ENCODE measurements at regions not wholly inside any gene's neighbourhood (a gene's known extent, or its start where the extent isn't known, plus 50 kb on each side); places are given as distances from the start of the nearest gene placed in this dataset.

GRCh38 chr3:109713288-109713687 lies 375.9 kb upstream of the DPPA4 start:
- Histone ChIP-seq H3K9me3 (ENCODE audit: control insufficient read depth in 2 of 2, low read length in 2 of 2) (no peaks in the 10 kb centered on the region), H3K36me3 (ENCODE audit: control insufficient read depth in 2 of 2, insufficient read depth in 2 of 2, low read length in 2 of 2) (no peaks in the 10 kb centered on the region), H3K27me3 (ENCODE audit: control insufficient read depth in 1 of 2, insufficient read depth in 2 of 2, low read length in 2 of 2) (no peaks in the 10 kb centered on the region), H3K27ac (ENCODE audit: low read length) (no peak overlapping the region), H3K9ac (ENCODE audit: low read length in 2 of 2) (no peak overlapping the region), H3K4me3 (ENCODE audit: low read length in 2 of 2) (no peak overlapping the region), H3K4me1 (ENCODE audit: control insufficient read depth, insufficient read depth, low read length) (no peaks in the 10 kb centered on the region)

- no peak overlapping the region for H3K9ac ChIP-seq (ENCODE audit: low read length in 2 of 2)
- H3K36me3 ChIP-seq (ENCODE audit: control insufficient read depth in 2 of 2, insufficient read depth in 2 of 2, low read length in 2 of 2) = no peaks in the 10 kb centered on the region
- no peak overlapping the region for H3K27ac ChIP-seq (ENCODE audit: low read length)
- no peak overlapping the region for H3K4me3 ChIP-seq (ENCODE audit: low read length in 2 of 2)
- no peaks in the 10 kb centered on the region for H3K9me3 ChIP-seq (ENCODE audit: control insufficient read depth in 2 of 2, low read length in 2 of 2)
- H3K27me3 ChIP-seq (ENCODE audit: control insufficient read depth in 1 of 2, insufficient read depth in 2 of 2, low read length in 2 of 2) = no peaks in the 10 kb centered on the region
- no peaks in the 10 kb centered on the region for H3K4me1 ChIP-seq (ENCODE audit: control insufficient read depth, insufficient read depth, low read length)
Observed at GRCh38 chr3:109715707-109716106, 378.4 kb upstream of the DPPA4 start.

GRCh38 chr3:109718850-109719249 lies 381.5 kb upstream of the DPPA4 start:
- no peaks in the 10 kb centered on the region for H3K9me3 ChIP-seq (ENCODE audit: control insufficient read depth in 2 of 2, low read length in 2 of 2)
- H3K4me1 ChIP-seq (ENCODE audit: control insufficient read depth, insufficient read depth, low read length) = no peaks in the 10 kb centered on the region
- no peaks in the 10 kb centered on the region for H3K27me3 ChIP-seq (ENCODE audit: control insufficient read depth in 1 of 2, insufficient read depth in 2 of 2, low read length in 2 of 2)
- H3K27ac ChIP-seq (ENCODE audit: low read length) = no peak overlapping the region
- H3K4me3 ChIP-seq (ENCODE audit: low read length in 2 of 2) = no peak overlapping the region
- no peaks in the 10 kb centered on the region for H3K36me3 ChIP-seq (ENCODE audit: control insufficient read depth in 2 of 2, insufficient read depth in 2 of 2, low read length in 2 of 2)
- no peak overlapping the region for H3K9ac ChIP-seq (ENCODE audit: low read length in 2 of 2)

- H3K27ac ChIP-seq (ENCODE audit: low read length) = no peak overlapping the region
- H3K27me3 ChIP-seq (ENCODE audit: control insufficient read depth in 1 of 2, insufficient read depth in 2 of 2, low read length in 2 of 2) = no peaks in the 10 kb centered on the region
- no peak overlapping the region for H3K9ac ChIP-seq (ENCODE audit: low read length in 2 of 2)
- no peaks in the 10 kb centered on the region for H3K4me1 ChIP-seq (ENCODE audit: control insufficient read depth, insufficient read depth, low read length)
- no peaks in the 10 kb centered on the region for H3K36me3 ChIP-seq (ENCODE audit: control insufficient read depth in 2 of 2, insufficient read depth in 2 of 2, low read length in 2 of 2)
- no peak overlapping the region for H3K4me3 ChIP-seq (ENCODE audit: low read length in 2 of 2)
- no peaks in the 10 kb centered on the region for H3K9me3 ChIP-seq (ENCODE audit: control insufficient read depth in 2 of 2, low read length in 2 of 2)
Observed at GRCh38 chr3:109728861-109729494, 391.6 kb upstream of the DPPA4 start.

GRCh38 chr3:109731639-109732473 lies 394.5 kb upstream of the DPPA4 start:
- Histone ChIP-seq H3K36me3 (ENCODE audit: control insufficient read depth in 2 of 2, insufficient read depth in 2 of 2, low read length in 2 of 2) (no peaks in the 10 kb centered on the region), H3K27ac (ENCODE audit: low read length) (no peak overlapping the region), H3K9me3 (ENCODE audit: control insufficient read depth in 2 of 2, low read length in 2 of 2) (no peaks in the 10 kb centered on the region), H3K4me1 (ENCODE audit: control insufficient read depth, insufficient read depth, low read length) (no peaks in the 10 kb centered on the region), H3K4me3 (ENCODE audit: low read length in 2 of 2) (no peak overlapping the region), H3K9ac (ENCODE audit: low read length in 2 of 2) (no peak overlapping the region), H3K27me3 (ENCODE audit: control insufficient read depth in 1 of 2, insufficient read depth in 2 of 2, low read length in 2 of 2) (no peaks in the 10 kb centered on the region)

GRCh38 chr3:109743981-109744380 lies 406.6 kb upstream of the DPPA4 start:
- H3K9ac ChIP-seq (ENCODE audit: low read length in 2 of 2) = no peak overlapping the region
- no peaks in the 10 kb centered on the region for H3K36me3 ChIP-seq (ENCODE audit: control insufficient read depth in 2 of 2, insufficient read depth in 2 of 2, low read length in 2 of 2)
- no peak overlapping the region for H3K27ac ChIP-seq (ENCODE audit: low read length)
- H3K9me3 ChIP-seq (ENCODE audit: control insufficient read depth in 2 of 2, low read length in 2 of 2) = no peaks in the 10 kb centered on the region
- no peak overlapping the region for H3K4me3 ChIP-seq (ENCODE audit: low read length in 2 of 2)
- no peaks in the 10 kb centered on the region for H3K27me3 ChIP-seq (ENCODE audit: control insufficient read depth in 1 of 2, insufficient read depth in 2 of 2, low read length in 2 of 2)
- H3K4me1 ChIP-seq (ENCODE audit: control insufficient read depth, insufficient read depth, low read length) = no peaks in the 10 kb centered on the region

- Histone ChIP-seq H3K9me3 (ENCODE audit: control insufficient read depth in 2 of 2, low read length in 2 of 2) (no peaks in the 10 kb centered on the region), H3K27me3 (ENCODE audit: control insufficient read depth in 1 of 2, insufficient read depth in 2 of 2, low read length in 2 of 2) (no peaks in the 10 kb centered on the region), H3K9ac (ENCODE audit: low read length in 2 of 2) (no peak overlapping the region), H3K4me3 (ENCODE audit: low read length in 2 of 2) (no peak overlapping the region), H3K27ac (ENCODE audit: low read length) (no peak overlapping the region), H3K4me1 (ENCODE audit: control insufficient read depth, insufficient read depth, low read length) (no peaks in the 10 kb centered on the region), H3K36me3 (ENCODE audit: control insufficient read depth in 2 of 2, insufficient read depth in 2 of 2, low read length in 2 of 2) (no peaks in the 10 kb centered on the region)
Observed at GRCh38 chr3:109772520-109772919, 435.2 kb upstream of the DPPA4 start.

- no peak overlapping the region for H3K4me3 ChIP-seq (ENCODE audit: low read length in 2 of 2)
- H3K27me3 ChIP-seq (ENCODE audit: control insufficient read depth in 1 of 2, insufficient read depth in 2 of 2, low read length in 2 of 2) = no peaks in the 10 kb centered on the region
- peaks cover 3 to 4% of the 10 kb centered on the region in 2 donors for H3K9me3 ChIP-seq (ENCODE audit: control insufficient read depth in 2 of 2, low read length in 2 of 2)
- H3K27ac ChIP-seq (ENCODE audit: low read length) = no peak overlapping the region
- no peaks in the 10 kb centered on the region for H3K4me1 ChIP-seq (ENCODE audit: control insufficient read depth, insufficient read depth, low read length)
- H3K9ac ChIP-seq (ENCODE audit: low read length in 2 of 2) = no peak overlapping the region
- no peaks in the 10 kb centered on the region for H3K36me3 ChIP-seq (ENCODE audit: control insufficient read depth in 2 of 2, insufficient read depth in 2 of 2, low read length in 2 of 2)
Observed at GRCh38 chr3:109774108-109774507, 436.8 kb upstream of the DPPA4 start.

GRCh38 chr3:109784285-109784684 lies 446.9 kb upstream of the DPPA4 start:
- Histone ChIP-seq H3K36me3 (ENCODE audit: control insufficient read depth in 2 of 2, insufficient read depth in 2 of 2, low read length in 2 of 2) (no peaks in the 10 kb centered on the region), H3K9ac (ENCODE audit: low read length in 2 of 2) (no peak overlapping the region), H3K4me1 (ENCODE audit: control insufficient read depth, insufficient read depth, low read length) (no peaks in the 10 kb centered on the region), H3K27ac (ENCODE audit: low read length) (no peak overlapping the region), H3K4me3 (ENCODE audit: low read length in 2 of 2) (no peak overlapping the region), H3K9me3 (ENCODE audit: control insufficient read depth in 2 of 2, low read length in 2 of 2) (peaks cover 0 to 5% of the 10 kb centered on the region in 2 donors), H3K27me3 (ENCODE audit: control insufficient read depth in 1 of 2, insufficient read depth in 2 of 2, low read length in 2 of 2) (no peaks in the 10 kb centered on the region)

GRCh38 chr3:109784852-109785631 lies 447.7 kb upstream of the DPPA4 start:
- Histone ChIP-seq H3K4me3 (ENCODE audit: low read length in 2 of 2) (no peak overlapping the region), H3K4me1 (ENCODE audit: control insufficient read depth, insufficient read depth, low read length) (no peaks in the 10 kb centered on the region), H3K27ac (ENCODE audit: low read length) (no peak overlapping the region), H3K36me3 (ENCODE audit: control insufficient read depth in 2 of 2, insufficient read depth in 2 of 2, low read length in 2 of 2) (no peaks in the 10 kb centered on the region), H3K9me3 (ENCODE audit: control insufficient read depth in 2 of 2, low read length in 2 of 2) (no peaks in the 10 kb centered on the region), H3K27me3 (ENCODE audit: control insufficient read depth in 1 of 2, insufficient read depth in 2 of 2, low read length in 2 of 2) (no peaks in the 10 kb centered on the region), H3K9ac (ENCODE audit: low read length in 2 of 2) (no peak overlapping the region)

Measured in stomach smooth muscle (tissue), 2 donors.